Thyroid gland (tissue), 4 donors: ENCODE measurements at regions not wholly inside any gene's neighbourhood (a gene's known extent, or its start where the extent isn't known, plus 50 kb on each side); places are given as distances from the start of the nearest gene placed in this dataset.

Source experiments
- POLR2A ChIP-seq, 2 donors: fragments of 450-650 bp; IDR thresholded peaks; one replicate each; pipeline ENCODE4 v1.6.1; 2017; ENCODE audit warnings: antibody characterized with exemption in 2 of 2, mild to moderate bottlenecking in 2 of 2, moderate library complexity in 1 of 2
- TF ChIP-seq, protein P1 (sequence below), 6 experiments: fragments of 200-600 bp in 3 of 6; fragments of 450-650 bp in 3 of 6; sonication (generic) in 3 of 6; IDR thresholded peaks; one replicate each; pipeline ENCODE4 v1.5.1; 2016 to 2019; ENCODE audit warnings: antibody characterized with exemption in 6 of 6, mild to moderate bottlenecking in 2 of 6, inconsistent platforms in 1 of 6, moderate library complexity in 1 of 6

DNA sequence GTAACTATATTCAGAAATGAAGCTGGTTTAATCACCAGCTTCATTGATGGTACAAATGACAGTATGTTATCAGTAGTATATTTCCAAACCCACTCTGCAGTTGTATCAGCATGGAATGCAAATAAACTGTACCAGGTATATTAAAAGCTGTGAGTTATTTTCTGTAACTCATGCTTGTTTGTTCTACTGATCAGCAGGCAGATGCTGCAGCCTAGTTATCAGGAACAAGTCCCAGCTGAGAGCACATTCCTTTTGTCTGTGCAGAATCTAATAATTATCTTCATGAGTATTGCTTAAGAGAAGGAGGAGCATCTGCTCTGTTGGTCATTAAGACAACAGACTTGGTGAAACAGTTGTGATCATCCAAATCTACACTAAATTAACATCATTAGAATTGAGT, 1331.1 kb downstream of the MRPL39 start:
- TF ChIP-seq, protein P1, sequence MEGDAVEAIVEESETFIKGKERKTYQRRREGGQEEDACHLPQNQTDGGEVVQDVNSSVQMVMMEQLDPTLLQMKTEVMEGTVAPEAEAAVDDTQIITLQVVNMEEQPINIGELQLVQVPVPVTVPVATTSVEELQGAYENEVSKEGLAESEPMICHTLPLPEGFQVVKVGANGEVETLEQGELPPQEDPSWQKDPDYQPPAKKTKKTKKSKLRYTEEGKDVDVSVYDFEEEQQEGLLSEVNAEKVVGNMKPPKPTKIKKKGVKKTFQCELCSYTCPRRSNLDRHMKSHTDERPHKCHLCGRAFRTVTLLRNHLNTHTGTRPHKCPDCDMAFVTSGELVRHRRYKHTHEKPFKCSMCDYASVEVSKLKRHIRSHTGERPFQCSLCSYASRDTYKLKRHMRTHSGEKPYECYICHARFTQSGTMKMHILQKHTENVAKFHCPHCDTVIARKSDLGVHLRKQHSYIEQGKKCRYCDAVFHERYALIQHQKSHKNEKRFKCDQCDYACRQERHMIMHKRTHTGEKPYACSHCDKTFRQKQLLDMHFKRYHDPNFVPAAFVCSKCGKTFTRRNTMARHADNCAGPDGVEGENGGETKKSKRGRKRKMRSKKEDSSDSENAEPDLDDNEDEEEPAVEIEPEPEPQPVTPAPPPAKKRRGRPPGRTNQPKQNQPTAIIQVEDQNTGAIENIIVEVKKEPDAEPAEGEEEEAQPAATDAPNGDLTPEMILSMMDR (IDR thresholded peaks at IDR 0.05) = no peak
- TF ChIP-seq POLR2A (IDR thresholded peaks at IDR 0.05) = no peak
